ENCODE measurements at regions not wholly inside any gene's neighbourhood (a gene's known extent, or its start where the extent isn't known, plus 50 kb on each side); places are given as distances from the start of the nearest gene placed in this dataset.

- TF ChIP-seq ESRRG (CRISPR knock-in tag; IDR thresholded peaks at IDR 0.05) = no peak
- no peak for TF ChIP-seq ZFP30 (CRISPR knock-in tag; IDR thresholded peaks at IDR 0.05)
- TF ChIP-seq PATZ1 (CRISPR knock-in tag; IDR thresholded peaks at IDR 0.05; ENCODE audit: borderline replicate concordance) = no peak
- TF ChIP-seq ISL1 (CRISPR knock-in tag; IDR thresholded peaks at IDR 0.05) = no peak
- no peak for TF ChIP-seq POU6F1 (CRISPR knock-in tag; IDR thresholded peaks at IDR 0.05; ENCODE audit: borderline replicate concordance, low read depth)
- TF ChIP-seq RARB (CRISPR knock-in tag; IDR thresholded peaks at IDR 0.05) = no peak
- no peak for TF ChIP-seq CSRNP3 (CRISPR knock-in tag; IDR thresholded peaks at IDR 0.05)
- TF ChIP-seq CSDC2 (CRISPR knock-in tag; IDR thresholded peaks at IDR 0.05) = no peak
- TF ChIP-seq TSHZ2 (CRISPR knock-in tag; IDR thresholded peaks at IDR 0.05) = no peak
- no peak for ATAC-seq
Observed at GRCh38 chr4:125262502-125262901, 52.3 kb upstream of the FAT4 start.

- ATAC-seq = no peak
- no peak for TF ChIP-seq CSDC2 (CRISPR knock-in tag; IDR thresholded peaks at IDR 0.05)
- no peak for TF ChIP-seq BACH2 (CRISPR knock-in tag; IDR thresholded peaks at IDR 0.05; ENCODE audit: borderline replicate concordance)
- no peak for TF ChIP-seq ZFP30 (CRISPR knock-in tag; IDR thresholded peaks at IDR 0.05)
- TF ChIP-seq RARB (CRISPR knock-in tag; IDR thresholded peaks at IDR 0.05) = no peak
- no peak for TF ChIP-seq TCF4 (CRISPR knock-in tag; IDR thresholded peaks at IDR 0.05; ENCODE audit: borderline replicate concordance)
- TF ChIP-seq ISL1 (CRISPR knock-in tag; IDR thresholded peaks at IDR 0.05) = no peak
- no peak for TF ChIP-seq OSR1 (CRISPR knock-in tag; IDR thresholded peaks at IDR 0.05)
Observed at GRCh38 chr4:125262079-125262478, 52.7 kb upstream of the FAT4 start.

DNA sequence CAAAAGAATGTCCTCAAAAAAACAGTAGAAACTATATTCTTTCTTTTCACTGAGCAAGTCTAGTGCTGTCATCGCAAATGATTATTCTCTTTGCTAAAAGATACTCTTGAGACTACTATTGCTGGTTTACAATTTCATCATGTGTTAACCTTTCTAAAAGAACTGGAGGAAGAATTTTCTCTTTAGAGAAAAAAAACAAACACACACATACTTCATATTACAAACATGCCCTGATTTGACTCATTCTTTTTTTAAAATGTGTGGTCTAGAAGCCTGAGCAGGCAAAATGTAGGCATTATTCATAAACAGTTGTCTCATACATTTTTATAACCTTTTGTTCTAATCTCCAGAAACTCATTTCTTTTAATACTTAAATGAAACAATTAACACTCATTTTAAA lies 60.6 kb upstream of the FAT4 start:
- TF ChIP-seq TCF4 (CRISPR knock-in tag; IDR thresholded peaks at IDR 0.05; ENCODE audit: borderline replicate concordance) (no peak), SNAI2 (CRISPR knock-in tag; IDR thresholded peaks at IDR 0.05) (no peak), POU6F1 (CRISPR knock-in tag; IDR thresholded peaks at IDR 0.05; ENCODE audit: borderline replicate concordance, low read depth) (no peak), PPARA (CRISPR knock-in tag; IDR thresholded peaks at IDR 0.05; ENCODE audit: borderline replicate concordance) (no peak), TOX (CRISPR knock-in tag; IDR thresholded peaks at IDR 0.05; ENCODE audit: borderline replicate concordance) (no peak), CSRNP3 (CRISPR knock-in tag; IDR thresholded peaks at IDR 0.05) (no peak), ARNTL (CRISPR knock-in tag; IDR thresholded peaks at IDR 0.05; ENCODE audit: borderline replicate concordance, low read depth) (no peak)
- TF ChIP-seq, protein P1, sequence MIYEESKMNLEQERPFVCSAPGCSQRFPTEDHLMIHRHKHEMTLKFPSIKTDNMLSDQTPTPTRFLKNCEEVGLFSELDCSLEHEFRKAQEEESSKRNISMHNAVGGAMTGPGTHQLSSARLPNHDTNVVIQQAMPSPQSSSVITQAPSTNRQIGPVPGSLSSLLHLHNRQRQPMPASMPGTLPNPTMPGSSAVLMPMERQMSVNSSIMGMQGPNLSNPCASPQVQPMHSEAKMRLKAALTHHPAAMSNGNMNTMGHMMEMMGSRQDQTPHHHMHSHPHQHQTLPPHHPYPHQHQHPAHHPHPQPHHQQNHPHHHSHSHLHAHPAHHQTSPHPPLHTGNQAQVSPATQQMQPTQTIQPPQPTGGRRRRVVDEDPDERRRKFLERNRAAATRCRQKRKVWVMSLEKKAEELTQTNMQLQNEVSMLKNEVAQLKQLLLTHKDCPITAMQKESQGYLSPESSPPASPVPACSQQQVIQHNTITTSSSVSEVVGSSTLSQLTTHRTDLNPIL (CRISPR knock-in tag; IDR thresholded peaks at IDR 0.05; ENCODE audit: low read depth) = no peak
- no peak for ATAC-seq
